GM10248 (cell line): ENCODE measurements at regions not wholly inside any gene's neighbourhood (a gene's known extent, or its start where the extent isn't known, plus 50 kb on each side); places are given as distances from the start of the nearest gene placed in this dataset.

Experiments used
- CTCF ChIA-PET: fragments of 300-600 bp; sonication (Branson Sonifier 250); formaldehyde crosslinking; extraction: SDS; loops from one replicate; lab custom pipeline; 2021; ENCODE audit warnings: antibody characterized with exemption; lab: Yijun Ruan, JAX
- POLR2A ChIA-PET: fragments of 350-650 bp; sonication (Branson Sonifier 250); formaldehyde crosslinking; extraction: SDS; loops from one replicate; lab custom pipeline; 2020; ENCODE audit warnings: antibody characterized with exemption; lab: Yijun Ruan, JAX
- DNase-seq: peaks from one replicate; pipeline ENCODE4 v3.0.0; 2012; ENCODE audit errors: extremely low spot score
- CTCF ChIP-seq: IDR thresholded peaks from 2 replicates; pipeline ENCODE4 v1.5.1; 2012; ENCODE audit warnings: mild to moderate bottlenecking, low read depth; ENCODE audit errors: extremely low read depth, missing control alignments, control extremely low read depth

DNA sequence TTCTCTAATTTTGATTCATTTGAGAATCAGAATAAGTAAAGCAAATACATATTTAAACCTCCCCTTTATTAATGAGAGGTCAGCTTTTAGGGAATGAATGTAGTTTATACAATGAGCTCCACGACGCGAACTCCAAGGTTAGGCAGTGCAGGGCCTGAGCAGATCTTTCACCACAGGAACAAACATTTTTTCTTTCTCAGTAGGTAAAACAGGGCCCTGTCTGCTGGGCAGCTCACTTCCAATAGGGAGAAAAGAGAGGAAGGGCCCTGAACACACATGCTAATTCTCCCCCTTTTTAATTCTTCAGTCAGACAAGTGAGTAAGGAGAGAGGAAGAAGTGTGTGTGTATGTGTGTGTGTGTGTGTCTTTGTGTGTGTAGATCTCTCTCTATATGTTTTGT is 682.4 kb upstream of the TMEFF2 start:
- ChIA-PET POLR2A (no interaction called here), CTCF (no interaction called here)
- no peak for DNase-seq
- TF ChIP-seq CTCF, result no peak

DNA sequence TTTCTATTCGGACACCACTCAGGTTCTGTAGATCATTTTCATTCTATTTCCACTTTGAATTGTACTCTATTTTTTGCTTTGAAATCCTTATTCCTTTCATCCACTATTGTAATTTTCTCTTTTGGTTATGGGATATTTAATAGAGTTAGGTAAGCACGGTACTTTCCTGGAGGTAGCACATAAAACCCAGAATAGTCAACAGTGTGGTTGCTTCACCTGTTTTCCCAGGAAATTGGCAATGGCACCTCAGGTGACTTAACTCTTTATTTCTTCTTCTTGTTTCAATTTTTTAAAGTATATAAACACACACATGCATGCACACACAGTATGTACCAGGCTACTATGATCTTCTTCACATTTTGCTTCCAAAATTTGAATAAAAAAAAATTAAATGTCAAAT is 682.0 kb upstream of the TMEFF2 start:
- no peak for TF ChIP-seq CTCF
- DNase-seq, result no peak
- CTCF ChIA-PET, result no interaction called here
- POLR2A ChIA-PET, result no interaction called here

DNA sequence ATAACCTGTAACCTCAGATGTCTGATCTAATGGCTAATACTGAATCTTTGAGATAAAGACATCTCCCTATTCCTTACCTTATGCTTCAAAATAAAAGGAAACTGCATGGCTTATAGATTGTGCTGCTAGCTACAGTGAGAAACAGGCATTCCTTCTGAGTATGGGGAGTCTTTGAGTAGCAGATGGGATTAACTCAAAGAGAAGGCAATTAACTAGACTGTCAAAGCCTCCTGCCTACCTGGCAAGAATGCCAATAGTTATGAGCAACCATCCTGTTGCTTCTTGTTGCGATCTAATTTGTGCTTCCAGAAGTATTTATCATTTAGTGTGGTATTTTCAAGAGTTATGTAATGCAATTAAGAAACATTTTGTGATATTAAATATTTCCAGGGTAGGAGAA is 660.0 kb upstream of the TMEFF2 start:
- no peak for TF ChIP-seq CTCF
- ChIA-PET CTCF (no interaction called here), POLR2A (no interaction called here)
- no peak for DNase-seq

GRCh38 chr2:192854031-192854430 is 659.3 kb upstream of the TMEFF2 start:
- TF ChIP-seq CTCF, result no peak
- POLR2A ChIA-PET, result no interaction called here
- DNase-seq, result no peak
- CTCF ChIA-PET, result no interaction called here

DNA sequence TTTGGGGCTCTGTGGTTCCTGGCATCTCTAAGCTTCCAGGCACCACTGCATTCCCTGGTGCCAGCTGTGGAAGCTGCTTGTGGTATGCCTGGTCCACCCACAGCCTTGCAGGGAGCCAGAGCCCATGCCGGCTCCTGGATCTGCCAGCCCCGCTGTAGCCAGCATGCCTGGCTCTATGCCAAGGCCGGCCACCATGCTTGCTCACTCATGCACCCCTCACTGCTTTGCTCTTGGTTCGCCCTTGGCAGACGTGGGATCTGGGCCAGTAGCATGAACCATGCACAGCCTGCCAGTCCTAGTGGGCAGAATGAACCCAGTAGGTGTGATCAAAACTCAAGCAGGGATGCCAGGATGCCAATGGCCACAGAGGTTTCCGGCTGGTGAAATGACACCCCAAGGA is 634.2 kb upstream of the TMEFF2 start:
- ChIA-PET POLR2A (no interaction called here), CTCF (no interaction called here)
- TF ChIP-seq CTCF, result no peak
- DNase-seq, result no peak

DNA sequence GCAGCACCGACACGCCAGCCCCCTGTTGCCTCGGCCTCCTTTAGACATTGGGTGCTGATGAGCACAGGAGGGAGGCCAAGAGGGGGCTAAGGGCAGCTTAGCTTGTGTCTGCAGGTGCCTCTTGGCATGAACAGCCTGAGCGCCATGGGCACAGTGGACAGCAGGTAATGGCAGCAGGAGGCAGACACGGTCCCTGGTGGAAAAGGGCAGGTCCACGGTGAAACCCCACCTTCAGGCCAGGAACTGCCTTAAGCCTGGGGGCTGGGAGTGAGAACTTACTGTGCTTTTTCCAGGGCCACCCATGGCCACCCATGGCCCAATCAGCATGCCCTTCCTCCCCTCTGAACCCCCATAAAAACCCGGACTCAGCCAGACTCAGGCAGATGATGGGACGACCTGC is 633.4 kb upstream of the TMEFF2 start:
- CTCF ChIA-PET, result no interaction called here

More for the DNA sequence above, 633.4 kb upstream of the TMEFF2 start:
- DNase-seq, result no peak
- TF ChIP-seq CTCF, result no peak
- POLR2A ChIA-PET, result no interaction called here
